T-helper 1 cell (primary cell): ENCODE measurements at regions not wholly inside any gene's neighbourhood (a gene's known extent, or its start where the extent isn't known, plus 50 kb on each side); places are given as distances from the start of the nearest gene placed in this dataset.

ENCODE experiments used
- DNase-seq, 5 donors: peaks; one replicate each; pipeline ENCODE4 v3.0.0-alpha.2; 2012 to 2020

GRCh38 chr20:22652681-22653588, 68.6 kb upstream of the FOXA2 start:
- no peak for DNase-seq

GRCh38 chr20:22653658-22654642, 69.6 kb upstream of the FOXA2 start:
- no peak for DNase-seq

GRCh38 chr20:22663528-22664025, 79.2 kb upstream of the FOXA2 start:
- DNase-seq, result no peak

GRCh38 chr20:22667198-22667597, 82.8 kb upstream of the FOXA2 start:
- DNase-seq, result no peak

- no peak for DNase-seq
Measured at GRCh38 chr20:22672191-22672590, 87.8 kb upstream of the FOXA2 start.

- no peak for DNase-seq
Measured at GRCh38 chr20:22673467-22673866, 89.1 kb upstream of the FOXA2 start.

GRCh38 chr20:22675341-22675740, 91.0 kb upstream of the FOXA2 start:
- DNase-seq, result no peak

GRCh38 chr20:22678678-22679077, 94.3 kb upstream of the FOXA2 start:
- DNase-seq, result no peak

GRCh38 chr20:22679197-22679596, 94.8 kb upstream of the FOXA2 start:
- no peak for DNase-seq

- DNase-seq, result no peak
Measured at GRCh38 chr20:22680031-22680740, 95.8 kb upstream of the FOXA2 start.

GRCh38 chr20:22681591-22682248, 97.3 kb upstream of the FOXA2 start:
- DNase-seq, result no peak

- DNase-seq, result no peak
Measured at GRCh38 chr20:22682381-22682780, 98.0 kb upstream of the FOXA2 start.

- peak in 1 of 5 donors; percentile 20 for DNase-seq
Measured at GRCh38 chr20:22684072-22684762, 99.8 kb upstream of the FOXA2 start.

- no peak for DNase-seq
Measured at GRCh38 chr20:22684763-22685443, 100.5 kb upstream of the FOXA2 start.

- DNase-seq, result no peak
Measured at GRCh38 chr20:22686097-22686496, 101.7 kb upstream of the FOXA2 start.

- DNase-seq, result no peak
Measured at GRCh38 chr20:22687676-22688349, 103.4 kb upstream of the FOXA2 start.

- DNase-seq, result no peak
Measured at GRCh38 chr20:22688485-22688884, 104.1 kb upstream of the FOXA2 start.

GRCh38 chr20:22689266-22689665, 104.9 kb upstream of the FOXA2 start:
- DNase-seq, result no peak

- DNase-seq, result no peak
Measured at GRCh38 chr20:22690000-22690399, 105.6 kb upstream of the FOXA2 start.

GRCh38 chr20:22690616-22691179, 106.3 kb upstream of the FOXA2 start:
- DNase-seq, result no peak
